Loucy (cell line): ENCODE measurements at regions not wholly inside any gene's neighbourhood (a gene's known extent, or its start where the extent isn't known, plus 50 kb on each side); places are given as distances from the start of the nearest gene placed in this dataset.

Source experiments
- EZH2phosphoT487 ChIP-seq: fragments of 200-600 bp; IDR thresholded peaks from 2 replicates; pipeline ENCODE4 v1.6.1; 2018; ENCODE audit warnings: antibody characterized with exemption, mild to moderate bottlenecking, moderate library complexity, borderline replicate concordance
- TF ChIP-seq, protein P1 (sequence below): fragments of 200-600 bp; sonication (generic); conservative IDR thresholded peaks from 2 replicates; pipeline ENCODE4 v1.5.1; 2014; ENCODE audit warnings: mild to moderate bottlenecking, antibody characterized with exemption, low read length

DNA sequence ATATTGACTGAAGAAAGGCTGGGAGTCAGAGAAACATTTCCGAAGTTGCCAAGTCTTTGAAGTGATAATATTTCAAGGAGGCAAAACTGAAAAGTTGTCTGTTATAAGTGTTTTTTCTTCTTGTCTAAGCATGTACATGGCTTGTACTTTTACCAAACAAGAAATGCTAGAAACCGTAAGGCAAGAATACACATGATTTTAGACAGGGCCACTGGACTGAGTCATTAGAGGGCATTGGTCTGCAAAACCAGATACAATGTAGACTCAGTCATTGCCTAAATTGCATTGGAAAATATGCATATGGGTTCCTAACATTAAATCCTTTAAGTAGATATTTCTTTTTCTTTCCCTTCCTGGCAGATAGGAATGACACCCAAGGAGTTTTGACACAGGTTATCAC lies 284.9 kb upstream of the PUDP start:
- no peak for TF ChIP-seq EZH2phosphoT487
- TF ChIP-seq, protein P1, sequence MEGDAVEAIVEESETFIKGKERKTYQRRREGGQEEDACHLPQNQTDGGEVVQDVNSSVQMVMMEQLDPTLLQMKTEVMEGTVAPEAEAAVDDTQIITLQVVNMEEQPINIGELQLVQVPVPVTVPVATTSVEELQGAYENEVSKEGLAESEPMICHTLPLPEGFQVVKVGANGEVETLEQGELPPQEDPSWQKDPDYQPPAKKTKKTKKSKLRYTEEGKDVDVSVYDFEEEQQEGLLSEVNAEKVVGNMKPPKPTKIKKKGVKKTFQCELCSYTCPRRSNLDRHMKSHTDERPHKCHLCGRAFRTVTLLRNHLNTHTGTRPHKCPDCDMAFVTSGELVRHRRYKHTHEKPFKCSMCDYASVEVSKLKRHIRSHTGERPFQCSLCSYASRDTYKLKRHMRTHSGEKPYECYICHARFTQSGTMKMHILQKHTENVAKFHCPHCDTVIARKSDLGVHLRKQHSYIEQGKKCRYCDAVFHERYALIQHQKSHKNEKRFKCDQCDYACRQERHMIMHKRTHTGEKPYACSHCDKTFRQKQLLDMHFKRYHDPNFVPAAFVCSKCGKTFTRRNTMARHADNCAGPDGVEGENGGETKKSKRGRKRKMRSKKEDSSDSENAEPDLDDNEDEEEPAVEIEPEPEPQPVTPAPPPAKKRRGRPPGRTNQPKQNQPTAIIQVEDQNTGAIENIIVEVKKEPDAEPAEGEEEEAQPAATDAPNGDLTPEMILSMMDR, result no peak
